ENCODE measurements at regions not wholly inside any gene's neighbourhood (a gene's known extent, or its start where the extent isn't known, plus 50 kb on each side); places are given as distances from the start of the nearest gene placed in this dataset.
"Not testable (repeated sequence)": the region's sequence is repeated elsewhere in the genome, so short reads cannot be mapped to it uniquely, and the experiment has no call there.

DNA sequence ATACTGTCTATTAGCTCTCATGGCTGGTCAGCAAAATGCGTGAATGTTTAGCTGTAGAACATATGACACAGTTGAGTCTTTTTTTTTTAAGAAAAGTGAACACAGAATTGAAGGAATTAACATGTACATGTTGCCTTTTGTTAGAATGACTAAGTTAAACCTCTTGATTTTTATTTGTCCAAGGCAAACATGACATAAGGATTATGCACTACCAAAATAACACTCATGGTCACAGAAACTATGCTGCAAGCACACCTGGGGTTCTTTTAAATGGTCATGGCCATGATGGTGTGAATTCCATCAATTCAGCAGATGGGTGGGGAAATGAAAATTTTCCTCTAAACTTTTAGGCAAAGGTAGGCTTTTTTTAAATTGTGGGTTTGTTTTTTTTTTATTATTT lies 80.1 kb upstream of the CXCL13 start:
- no peak overlapping the region for H2BK20ac ChIP-seq (ENCODE audit: low read depth, low read length, poor library complexity, severe bottlenecking)
- no peak overlapping the region for H2BK120ac ChIP-seq (ENCODE audit: low read depth, low read length, poor library complexity, severe bottlenecking)
- Mint-ChIP-seq H3K36me3 (ENCODE audit: insufficient read depth in 1 of 3, low read depth in 3 of 3) (peaks cover 0 to 3% (median 0%) of the 10 kb centered on the region in 3 experiments; a peak in 3 of 7 replicates), H3K4me1 (no peaks in the 10 kb centered on the region), H3K27me3 (ENCODE audit: low read depth) (peaks cover 10% of the 10 kb centered on the region), H3K27ac (no peak overlapping the region), H3K9me3 (peaks cover 28 to 60% of the 10 kb centered on the region in 2 experiments), H3K4me3 (no peak overlapping the region)
- no peak overlapping the region for H3K56ac ChIP-seq (ENCODE audit: insufficient read length, low read depth, low read length)
- H4K20me1 ChIP-seq (ENCODE audit: control insufficient read depth, insufficient read depth, insufficient read length) = no peaks in the 10 kb centered on the region
- H3K4me2 ChIP-seq (ENCODE audit: insufficient read depth, insufficient read length, low read length) = no peak overlapping the region
- H3K14ac ChIP-seq (ENCODE audit: insufficient read depth, low read length) = no peak overlapping the region
- H4K91ac ChIP-seq (ENCODE audit: insufficient read length, low read depth, low read length) = no peak overlapping the region
- H2AFZ ChIP-seq (ENCODE audit: low read length) = no peak overlapping the region
- no peaks in the 10 kb centered on the region for H3K27me3 ChIP-seq (ENCODE audit: insufficient read depth, low read length)
- no peaks in the 10 kb centered on the region for H3K79me1 ChIP-seq (ENCODE audit: insufficient read depth, low read depth, low read length, poor library complexity, severe bottlenecking)
- H3T11ph ChIP-seq (ENCODE audit: low read length) = no peak overlapping the region
- H3K23ac ChIP-seq (ENCODE audit: insufficient read length, low read depth, low read length) = no peak overlapping the region
- no peak overlapping the region for H4K8ac ChIP-seq (replicated peaks; ENCODE audit: insufficient read length, low read depth, low read length)
- no peak overlapping the region for H2BK5ac ChIP-seq (ENCODE audit: insufficient read length, low read length)
- H3K23me2 ChIP-seq (ENCODE audit: insufficient read length, low read depth, low read length, poor library complexity, severe bottlenecking) = no peaks in the 10 kb centered on the region
- H3K18ac ChIP-seq (ENCODE audit: insufficient read length, low read depth, low read length) = no peak overlapping the region
- no peak for DNase-seq
- no peak overlapping the region for H2BK12ac ChIP-seq (ENCODE audit: insufficient read length, low read depth, low read length)
- H4K5ac ChIP-seq (ENCODE audit: insufficient read length, low read depth, low read length) = no peak overlapping the region
- no peaks in the 10 kb centered on the region for H3K4me1 ChIP-seq (ENCODE audit: insufficient read depth, low read length)
- H3K27ac ChIP-seq (ENCODE audit: insufficient read length, low read depth, low read length) = no peak overlapping the region
- H3K4ac ChIP-seq (ENCODE audit: low read depth, low read length) = no peak overlapping the region
- H3K79me2 ChIP-seq (ENCODE audit: insufficient read depth, low read length) = no peaks in the 10 kb centered on the region
- no peak overlapping the region for H2AK5ac ChIP-seq (ENCODE audit: insufficient read length, low read length)
- H3K9ac ChIP-seq (ENCODE audit: extremely low read depth, insufficient read length, low read length) = no peak overlapping the region
- no peaks in the 10 kb centered on the region for H3K9me3 ChIP-seq (ENCODE audit: control insufficient read depth, low read depth, low read length)
- TF ChIP-seq, protein P1, sequence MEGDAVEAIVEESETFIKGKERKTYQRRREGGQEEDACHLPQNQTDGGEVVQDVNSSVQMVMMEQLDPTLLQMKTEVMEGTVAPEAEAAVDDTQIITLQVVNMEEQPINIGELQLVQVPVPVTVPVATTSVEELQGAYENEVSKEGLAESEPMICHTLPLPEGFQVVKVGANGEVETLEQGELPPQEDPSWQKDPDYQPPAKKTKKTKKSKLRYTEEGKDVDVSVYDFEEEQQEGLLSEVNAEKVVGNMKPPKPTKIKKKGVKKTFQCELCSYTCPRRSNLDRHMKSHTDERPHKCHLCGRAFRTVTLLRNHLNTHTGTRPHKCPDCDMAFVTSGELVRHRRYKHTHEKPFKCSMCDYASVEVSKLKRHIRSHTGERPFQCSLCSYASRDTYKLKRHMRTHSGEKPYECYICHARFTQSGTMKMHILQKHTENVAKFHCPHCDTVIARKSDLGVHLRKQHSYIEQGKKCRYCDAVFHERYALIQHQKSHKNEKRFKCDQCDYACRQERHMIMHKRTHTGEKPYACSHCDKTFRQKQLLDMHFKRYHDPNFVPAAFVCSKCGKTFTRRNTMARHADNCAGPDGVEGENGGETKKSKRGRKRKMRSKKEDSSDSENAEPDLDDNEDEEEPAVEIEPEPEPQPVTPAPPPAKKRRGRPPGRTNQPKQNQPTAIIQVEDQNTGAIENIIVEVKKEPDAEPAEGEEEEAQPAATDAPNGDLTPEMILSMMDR (conservative IDR thresholded peaks at IDR 0.05) = no peak
- no peak overlapping the region for H2BK15ac ChIP-seq (ENCODE audit: low read depth, low read length)
- WGBS (ENCODE audit: extremely low coverage, insufficient read length, low lambda C conversion rate) = no CpG with 5 or more reads among the region's 1 CpG

DNA sequence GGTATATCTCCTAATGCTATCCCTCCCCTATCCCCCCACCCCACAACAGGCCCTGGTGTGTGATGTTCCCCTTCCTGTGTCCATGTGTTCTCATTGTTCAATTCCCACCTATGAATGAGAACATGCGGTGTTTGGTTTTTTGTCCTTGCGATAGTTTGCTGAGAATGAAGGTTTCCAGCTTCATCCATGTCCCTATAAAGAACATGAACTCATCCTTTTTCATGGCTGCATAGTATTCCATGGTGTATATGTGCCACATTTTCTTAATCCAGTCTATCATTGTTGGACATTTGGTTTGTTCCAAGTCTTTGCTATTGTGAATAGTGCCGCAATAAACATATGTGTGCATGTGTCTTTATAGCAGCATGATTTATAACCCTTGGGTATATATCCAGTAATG lies 77.7 kb upstream of the CXCL13 start:
- H3K18ac ChIP-seq (ENCODE audit: insufficient read length, low read depth, low read length); H4K5ac ChIP-seq (ENCODE audit: insufficient read length, low read depth, low read length); H2BK5ac ChIP-seq (ENCODE audit: insufficient read length, low read length); H3K27me3 ChIP-seq (ENCODE audit: insufficient read depth, low read length); H3K4me1 ChIP-seq (ENCODE audit: insufficient read depth, low read length); H2AK5ac ChIP-seq (ENCODE audit: insufficient read length, low read length); H3K14ac ChIP-seq (ENCODE audit: insufficient read depth, low read length); H3K4me2 ChIP-seq (ENCODE audit: insufficient read depth, insufficient read length, low read length); H3K27ac ChIP-seq (ENCODE audit: insufficient read length, low read depth, low read length); H2BK20ac ChIP-seq (ENCODE audit: low read depth, low read length, poor library complexity, severe bottlenecking); H3K4me3 Mint-ChIP-seq; H3K56ac ChIP-seq (ENCODE audit: insufficient read length, low read depth, low read length); H3K23me2 ChIP-seq (ENCODE audit: insufficient read length, low read depth, low read length, poor library complexity, severe bottlenecking); H4K91ac ChIP-seq (ENCODE audit: insufficient read length, low read depth, low read length); H3K9me3 ChIP-seq (ENCODE audit: control insufficient read depth, low read depth, low read length); H2BK120ac ChIP-seq (ENCODE audit: low read depth, low read length, poor library complexity, severe bottlenecking); H3K79me2 ChIP-seq (ENCODE audit: insufficient read depth, low read length); H3K4me1 Mint-ChIP-seq; H2AFZ ChIP-seq (ENCODE audit: low read length); H3T11ph ChIP-seq (ENCODE audit: low read length); H4K8ac ChIP-seq (replicated peaks; ENCODE audit: insufficient read length, low read depth, low read length); H3K4ac ChIP-seq (ENCODE audit: low read depth, low read length); H3K27ac Mint-ChIP-seq; H2BK15ac ChIP-seq (ENCODE audit: low read depth, low read length); H3K9ac ChIP-seq (ENCODE audit: extremely low read depth, insufficient read length, low read length); H3K23ac ChIP-seq (ENCODE audit: insufficient read length, low read depth, low read length); H4K20me1 ChIP-seq (ENCODE audit: control insufficient read depth, insufficient read depth, insufficient read length); H3K27me3 Mint-ChIP-seq (ENCODE audit: low read depth); H3K36me3 Mint-ChIP-seq (ENCODE audit: insufficient read depth in 1 of 3, low read depth in 3 of 3); H3K79me1 ChIP-seq (ENCODE audit: insufficient read depth, low read depth, low read length, poor library complexity, severe bottlenecking); DNase-seq; H2BK12ac ChIP-seq (ENCODE audit: insufficient read length, low read depth, low read length): not testable (repeated sequence)
- peaks cover 20 to 57% of the 10 kb centered on the region in 2 experiments for H3K9me3 Mint-ChIP-seq
- no CpG with 5 or more reads among the region's 3 CpGs for WGBS (ENCODE audit: extremely low coverage, insufficient read length, low lambda C conversion rate)
